Panc1 (cell line): ENCODE measurements at regions not wholly inside any gene's neighbourhood (a gene's known extent, or its start where the extent isn't known, plus 50 kb on each side); places are given as distances from the start of the nearest gene placed in this dataset.

ENCODE experiments used
- ATAC-seq: fragments of 200-7000 bp; cut with Tn5 transposase; 2 replicates; pipeline ENCODE4 v1.9.1; 2020; ENCODE audit warnings: mild to moderate bottlenecking, moderate library complexity
- BruUV-seq: library from RNA; stranded (reverse); fragments of 400-500 nt; replicated peaks from 2 replicates; lab custom pipeline; 2021; lab: Mats Ljungman, UMichigan
- CTCF ChIA-PET: fragments of 300-600 bp; sonication (Branson Sonifier 250); formaldehyde crosslinking; loops from one replicate; lab custom pipeline; 2022; ENCODE audit warnings: antibody characterized with exemption; lab: Charles Lee
- POLR2A ChIA-PET: fragments of 300-600 bp; sonication (Branson Sonifier 250); formaldehyde crosslinking; loops from one replicate; lab custom pipeline; 2022; ENCODE audit warnings: antibody characterized with exemption; lab: Charles Lee
- DNase-seq: peaks from one replicate; pipeline ENCODE4 v3.0.0-alpha.2; 2010; ENCODE audit warnings: low read depth, low spot score
- H3K27ac ChIP-seq: 2 replicates; pipeline ENCODE4 v1.5.1; 2011; ENCODE audit warnings: mild to moderate bottlenecking, low read length, inconsistent platforms
- H3K27me3 ChIP-seq: fragments of 200-500 bp; sonication (Bioruptor generic); 2 replicates; pipeline ENCODE4 v1.6.0; 2014; ENCODE audit warnings: low read length, inconsistent platforms; ENCODE audit not compliant: control insufficient read depth, insufficient read depth
- H3K36me3 ChIP-seq: fragments of 200-500 bp; sonication (Bioruptor generic); 2 replicates; pipeline ENCODE4 v1.5.1; 2014; ENCODE audit warnings: inconsistent platforms, mild to moderate bottlenecking, low read length, moderate library complexity; ENCODE audit not compliant: control insufficient read depth, insufficient read depth
- H3K4me1 ChIP-seq: 2 replicates; pipeline ENCODE4 v1.5.1; 2011; ENCODE audit warnings: inconsistent platforms, mild to moderate bottlenecking, low read length, moderate library complexity; ENCODE audit not compliant: control insufficient read depth, insufficient read depth
- H3K4me3 ChIP-seq, 2 experiments: 2 replicates each; pipeline ENCODE4 v1.5.1; 2011 to 2012; ENCODE audit warnings: low read depth in 2 of 2, low read length in 2 of 2, mild to moderate bottlenecking in 2 of 2, inconsistent platforms in 1 of 2, moderate library complexity in 1 of 2
- H3K9me3 ChIP-seq: fragments of 200-500 bp; sonication (Bioruptor generic); 2 replicates; pipeline ENCODE4 v1.5.1; 2014; ENCODE audit warnings: low read depth, mild to moderate bottlenecking, inconsistent platforms, low read length, moderate library complexity; ENCODE audit not compliant: control insufficient read depth, insufficient read depth
- CTCF ChIP-seq: fragments of 450-650 bp; IDR thresholded peaks from 2 replicates; pipeline ENCODE4 v1.5.1; 2017; ENCODE audit warnings: mild to moderate bottlenecking
- POLR2AphosphoS5 ChIP-seq: IDR thresholded peaks from 2 replicates; pipeline ENCODE4 v1.6.1; 2012; ENCODE audit warnings: mild to moderate bottlenecking, low read depth, low read length, moderate library complexity
- REST ChIP-seq, 2 experiments: IDR thresholded peaks; 2 replicates each; pipeline ENCODE4 v1.6.1; 2011 to 2012; ENCODE audit warnings: low read depth in 2 of 2, control low read depth in 1 of 2, low read length in 1 of 2, mild to moderate bottlenecking in 1 of 2, moderate library complexity in 1 of 2; ENCODE audit not compliant: insufficient read depth in 1 of 2
- SIN3A ChIP-seq: IDR thresholded peaks from 2 replicates; pipeline ENCODE4 v1.6.1; 2012; ENCODE audit warnings: low read depth, mild to moderate bottlenecking, low read length, moderate library complexity, borderline replicate concordance; ENCODE audit not compliant: insufficient read depth
- TCF7L2 ChIP-seq: IDR thresholded peaks from 2 replicates; pipeline ENCODE4 v1.6.1; 2011; ENCODE audit warnings: mild to moderate bottlenecking, low read depth, low read length, inconsistent platforms
- in situ Hi-C: cut with HindIII; loops from 2 replicates; pipeline ENCODE4 v1.10.0; 2016; ENCODE audit warnings: low sequenced_read_pairs, low pct_unique_long_range_greater_than_20kb
- intact Hi-C: fragments of 100-400 bp; cut with micrococcal nuclease; formaldehyde crosslinking; loops from one replicate; pipeline ENCODE4 v1.10.0; 2022; ENCODE audit not compliant: unreplicated experiment

GRCh38 chr3:6721491-6721890 is 139.4 kb upstream of the GRM7 start:
- H3K9me3 ChIP-seq, result no peaks in the 10 kb centered on the region
- H3K4me3 ChIP-seq, result no peak overlapping the region
- no peak overlapping the region for H3K27ac ChIP-seq
- POLR2A ChIA-PET, result no interaction called here
- H3K27me3 ChIP-seq, result no peaks in the 10 kb centered on the region
- no peaks in the 10 kb centered on the region for H3K36me3 ChIP-seq
- in situ Hi-C loops (no loop called here), intact Hi-C loops (no loop called here)
- CTCF ChIA-PET, result no interaction called here
- ATAC-seq, result no peak
- TF ChIP-seq REST (IDR thresholded peaks at IDR 0.05; ENCODE audit: insufficient read depth in 1 of 2, low read depth in 2 of 2, low read length in 1 of 2) (no peak), CTCF (no peak)
- no peaks in the 10 kb centered on the region for H3K4me1 ChIP-seq
- BruUV-seq, result no TSS peak
- no peak for DNase-seq

- ChIA-PET POLR2A (no interaction called here), CTCF (no interaction called here)
- intact Hi-C loops, result no loop called here
- in situ Hi-C loops, result no loop called here
- no peak overlapping the region for H3K4me3 ChIP-seq
- no peak for TF ChIP-seq TCF7L2
- no peak for TF ChIP-seq POLR2AphosphoS5
- TF ChIP-seq REST (IDR thresholded peaks at IDR 0.05; ENCODE audit: insufficient read depth in 1 of 2, low read depth in 2 of 2, low read length in 1 of 2), result no peak
- no peak for TF ChIP-seq SIN3A
- TF ChIP-seq CTCF, result no peak
- no peaks in the 10 kb centered on the region for H3K9me3 ChIP-seq
- no peaks in the 10 kb centered on the region for H3K27me3 ChIP-seq
- H3K27ac ChIP-seq, result no peak overlapping the region
- DNase-seq, result no peak
- no peak for ATAC-seq
- no TSS peak for BruUV-seq
- no peaks in the 10 kb centered on the region for H3K36me3 ChIP-seq
- no peaks in the 10 kb centered on the region for H3K4me1 ChIP-seq
Observed at GRCh38 chr3:6723205-6723604, 137.7 kb upstream of the GRM7 start.
